H1 (cell line): ENCODE measurements at regions not wholly inside any gene's neighbourhood (a gene's known extent, or its start where the extent isn't known, plus 50 kb on each side); places are given as distances from the start of the nearest gene placed in this dataset.

ENCODE experiments used
- EGR1 ChIP-seq: IDR thresholded peaks from 2 replicates; pipeline ENCODE4 v1.6.1; 2011; ENCODE audit warnings: low read depth, low read length, borderline replicate concordance
- EP300 ChIP-seq, 2 experiments: IDR thresholded peaks; 1 replicate in 1 of 2; 2 replicates in 1 of 2; pipeline ENCODE4 v1.6.1; 2011 to 2012; ENCODE audit warnings: low read depth in 2 of 2, low read length in 2 of 2, mild to moderate bottlenecking in 2 of 2, borderline replicate concordance in 1 of 2, inconsistent platforms in 1 of 2, moderate library complexity in 1 of 2
- FOSL1 ChIP-seq: IDR thresholded peaks from 2 replicates; pipeline ENCODE4 v1.6.1; 2011; ENCODE audit warnings: mild to moderate bottlenecking, low read depth, low read length, moderate library complexity; ENCODE audit not compliant: insufficient read depth
- HDAC2 ChIP-seq, 2 experiments: fragments of 300-600 bp in 1 of 2; sonication (generic) in 1 of 2; IDR thresholded peaks; 2 replicates each; pipeline ENCODE4 v1.6.1; 2011 to 2012; ENCODE audit warnings: low read depth in 2 of 2, low read length in 2 of 2, mild to moderate bottlenecking in 2 of 2, moderate library complexity in 2 of 2, borderline replicate concordance in 1 of 2, inconsistent platforms in 1 of 2
- HDAC6 ChIP-seq: IDR thresholded peaks from one replicate; pipeline ENCODE4 v1.7.1; 2012; ENCODE audit warnings: low read depth, mild to moderate bottlenecking, inconsistent platforms, low read length, moderate library complexity
- NRF1 ChIP-seq: IDR thresholded peaks from 2 replicates; pipeline ENCODE4 v1.6.1; 2011; ENCODE audit warnings: mild to moderate bottlenecking, low read depth, low read length, improper control_type of control experiment
- POLR2A ChIP-seq, 2 experiments: IDR thresholded peaks; 1 replicate in 1 of 2; 2 replicates in 1 of 2; pipeline ENCODE4 v1.6.1; 2011; ENCODE audit warnings: low read depth in 2 of 2, low read length in 2 of 2, mild to moderate bottlenecking in 2 of 2; ENCODE audit errors: control extremely low read depth in 1 of 2
- POU5F1 ChIP-seq: IDR thresholded peaks from 2 replicates; pipeline ENCODE4 v1.6.1; 2011; ENCODE audit warnings: low read depth, mild to moderate bottlenecking, low read length, moderate library complexity
- SP2 ChIP-seq: IDR thresholded peaks from 2 replicates; pipeline ENCODE4 v1.6.1; 2012; ENCODE audit warnings: mild to moderate bottlenecking, low read length, inconsistent platforms
- TCF12 ChIP-seq: IDR thresholded peaks from 2 replicates; pipeline ENCODE4 v1.6.1; 2011; ENCODE audit warnings: low read depth, mild to moderate bottlenecking, low read length
- ZNF274 ChIP-seq: IDR thresholded peaks from 2 replicates; pipeline ENCODE4 v1.7.0; 2012; ENCODE audit warnings: low read length, borderline replicate concordance; ENCODE audit errors: extremely low read depth
- TF ChIP-seq, protein P1 (sequence below), 3 experiments: IDR thresholded peaks; 1 replicate in 2 of 3; 2 replicates in 1 of 3; pipeline versions ENCODE4 v1.5.1 to v1.6.1; 2011; ENCODE audit warnings: low read length in 3 of 3, mild to moderate bottlenecking in 3 of 3, inconsistent platforms in 2 of 3, low read depth in 1 of 3, moderate library complexity in 1 of 3; ENCODE audit not compliant: insufficient read depth in 1 of 3; ENCODE audit errors: control extremely low read depth in 1 of 3
- TF ChIP-seq, protein P2 (sequence below): IDR thresholded peaks from 2 replicates; pipeline ENCODE4 v1.6.1; 2012; ENCODE audit warnings: inconsistent platforms
- TF ChIP-seq, protein P3 (sequence below): IDR thresholded peaks from 2 replicates; pipeline ENCODE4 v1.6.1; 2011; ENCODE audit warnings: low read length, improper control_type of control experiment

DNA sequence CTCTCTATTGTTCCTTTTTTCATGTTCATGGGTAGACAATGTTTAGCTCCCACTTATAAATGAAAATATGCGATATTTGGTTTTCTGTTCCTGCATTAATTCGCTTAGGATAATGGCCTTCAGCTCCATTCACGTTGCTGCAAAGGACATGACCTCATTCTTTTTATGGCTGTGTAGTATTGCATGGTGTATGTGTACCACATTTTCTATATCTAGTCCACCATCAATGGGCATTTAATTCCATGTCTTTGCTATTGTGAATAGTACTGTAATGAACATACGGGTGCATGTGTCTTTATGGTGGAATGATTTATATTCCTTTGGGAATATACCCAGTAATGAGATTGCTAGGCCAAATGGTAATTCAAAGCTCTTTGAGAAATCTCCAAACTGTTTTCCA, 392.0 kb downstream of the EFNA5 start:
- TF ChIP-seq, protein P1, sequence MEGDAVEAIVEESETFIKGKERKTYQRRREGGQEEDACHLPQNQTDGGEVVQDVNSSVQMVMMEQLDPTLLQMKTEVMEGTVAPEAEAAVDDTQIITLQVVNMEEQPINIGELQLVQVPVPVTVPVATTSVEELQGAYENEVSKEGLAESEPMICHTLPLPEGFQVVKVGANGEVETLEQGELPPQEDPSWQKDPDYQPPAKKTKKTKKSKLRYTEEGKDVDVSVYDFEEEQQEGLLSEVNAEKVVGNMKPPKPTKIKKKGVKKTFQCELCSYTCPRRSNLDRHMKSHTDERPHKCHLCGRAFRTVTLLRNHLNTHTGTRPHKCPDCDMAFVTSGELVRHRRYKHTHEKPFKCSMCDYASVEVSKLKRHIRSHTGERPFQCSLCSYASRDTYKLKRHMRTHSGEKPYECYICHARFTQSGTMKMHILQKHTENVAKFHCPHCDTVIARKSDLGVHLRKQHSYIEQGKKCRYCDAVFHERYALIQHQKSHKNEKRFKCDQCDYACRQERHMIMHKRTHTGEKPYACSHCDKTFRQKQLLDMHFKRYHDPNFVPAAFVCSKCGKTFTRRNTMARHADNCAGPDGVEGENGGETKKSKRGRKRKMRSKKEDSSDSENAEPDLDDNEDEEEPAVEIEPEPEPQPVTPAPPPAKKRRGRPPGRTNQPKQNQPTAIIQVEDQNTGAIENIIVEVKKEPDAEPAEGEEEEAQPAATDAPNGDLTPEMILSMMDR (IDR thresholded peaks at IDR 0.05; ENCODE audit: control extremely low read depth in 1 of 3, insufficient read depth in 1 of 3, low read depth in 1 of 3, low read length in 3 of 3) = no peak
- no peak for TF ChIP-seq POLR2A (IDR thresholded peaks at IDR 0.05; ENCODE audit: control extremely low read depth in 1 of 2, low read depth in 2 of 2, low read length in 2 of 2)
- no peak for TF ChIP-seq EGR1
- no peak for TF ChIP-seq HDAC2 (IDR thresholded peaks at IDR 0.05; ENCODE audit: borderline replicate concordance in 1 of 2, low read depth in 2 of 2, low read length in 2 of 2)
- TF ChIP-seq FOSL1 = no peak
- TF ChIP-seq EP300 (IDR thresholded peaks at IDR 0.05; ENCODE audit: borderline replicate concordance in 1 of 2, low read depth in 2 of 2, low read length in 2 of 2) = no peak
- TF ChIP-seq, protein P2, sequence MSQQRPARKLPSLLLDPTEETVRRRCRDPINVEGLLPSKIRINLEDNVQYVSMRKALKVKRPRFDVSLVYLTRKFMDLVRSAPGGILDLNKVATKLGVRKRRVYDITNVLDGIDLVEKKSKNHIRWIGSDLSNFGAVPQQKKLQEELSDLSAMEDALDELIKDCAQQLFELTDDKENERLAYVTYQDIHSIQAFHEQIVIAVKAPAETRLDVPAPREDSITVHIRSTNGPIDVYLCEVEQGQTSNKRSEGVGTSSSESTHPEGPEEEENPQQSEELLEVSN = no peak
- TF ChIP-seq ZNF274 = no peak
- no peak for TF ChIP-seq HDAC6
- no peak for TF ChIP-seq POU5F1
- TF ChIP-seq, protein P3, sequence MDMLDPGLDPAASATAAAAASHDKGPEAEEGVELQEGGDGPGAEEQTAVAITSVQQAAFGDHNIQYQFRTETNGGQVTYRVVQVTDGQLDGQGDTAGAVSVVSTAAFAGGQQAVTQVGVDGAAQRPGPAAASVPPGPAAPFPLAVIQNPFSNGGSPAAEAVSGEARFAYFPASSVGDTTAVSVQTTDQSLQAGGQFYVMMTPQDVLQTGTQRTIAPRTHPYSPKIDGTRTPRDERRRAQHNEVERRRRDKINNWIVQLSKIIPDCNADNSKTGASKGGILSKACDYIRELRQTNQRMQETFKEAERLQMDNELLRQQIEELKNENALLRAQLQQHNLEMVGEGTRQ = no peak
- TF ChIP-seq TCF12 = no peak
- TF ChIP-seq SP2 = no peak
- no peak for TF ChIP-seq NRF1
